ENCODE measurements at regions not wholly inside any gene's neighbourhood (a gene's known extent, or its start where the extent isn't known, plus 50 kb on each side); places are given as distances from the start of the nearest gene placed in this dataset.

DNA sequence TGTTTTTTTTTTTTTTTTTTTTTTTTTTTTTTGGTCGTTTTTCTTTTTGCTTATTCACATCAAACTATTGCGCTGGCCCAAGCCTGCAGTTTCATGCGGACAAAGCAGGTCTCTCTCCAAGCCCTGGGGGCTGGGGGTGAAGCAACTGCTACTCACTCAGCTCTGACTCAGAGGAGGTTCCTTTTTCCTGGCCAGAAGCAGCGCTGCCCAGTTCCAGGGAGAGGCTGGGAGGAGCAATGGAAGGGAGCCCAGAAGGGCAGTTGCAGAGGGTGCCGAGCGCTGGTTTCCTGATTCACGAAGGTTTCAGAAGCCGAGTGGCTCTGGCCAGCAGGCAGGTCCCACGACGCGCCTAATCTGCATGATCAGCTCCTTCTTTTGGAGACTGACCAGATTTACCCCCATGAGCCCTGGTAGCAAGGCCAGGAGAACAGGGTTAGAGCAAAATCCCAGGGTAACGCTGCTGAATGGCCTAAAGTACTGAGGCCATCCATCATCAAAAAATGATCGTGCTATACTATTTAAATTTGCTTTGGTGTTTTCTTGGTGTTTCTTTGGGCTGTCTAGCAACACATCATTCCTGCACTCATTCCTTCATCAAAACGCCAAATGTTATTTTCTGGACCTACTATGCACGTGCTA is 144.7 kb upstream of the SOX9 start:
- no peak overlapping the region for H3K4me3 ChIP-seq
- no peak overlapping the region for H3K9ac ChIP-seq
- H3K4me2 ChIP-seq, result no peak overlapping the region
- TF ChIP-seq Cebpa-rat (IDR thresholded peaks at IDR 0.05), result no peak
- no peaks in the 10 kb centered on the region for H3K27me3 ChIP-seq
- H3K9me3 ChIP-seq, result no peaks in the 10 kb centered on the region
- H3K4me1 ChIP-seq, result no peaks in the 10 kb centered on the region
- H3K36me3 ChIP-seq, result no peaks in the 10 kb centered on the region
- no peak overlapping the region for H3K27ac ChIP-seq
- no peaks in the 10 kb centered on the region for H4K20me1 ChIP-seq

DNA sequence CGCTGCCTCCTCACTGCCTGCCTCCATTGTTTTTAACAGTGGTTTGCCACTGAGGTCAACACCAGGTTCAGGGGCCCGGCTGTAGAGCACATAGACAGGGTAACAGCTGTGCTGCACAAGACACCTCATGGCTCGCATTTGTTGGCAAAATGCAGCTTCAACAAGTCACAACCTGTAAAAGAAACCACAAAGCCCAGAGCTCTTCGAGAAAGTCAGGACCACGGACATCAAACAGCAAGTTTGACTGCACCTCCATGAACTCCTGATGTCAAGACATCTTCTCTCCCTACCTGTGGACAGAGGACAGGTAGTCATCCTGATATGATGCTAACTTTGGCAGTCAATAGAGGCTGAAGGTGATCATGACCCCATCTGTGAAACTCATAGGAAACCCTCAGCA is 142.4 kb upstream of the SOX9 start:
- TF ChIP-seq Cebpa-rat (IDR thresholded peaks at IDR 0.05), result no peak
- no peaks in the 10 kb centered on the region for H3K9me3 ChIP-seq

DNA sequence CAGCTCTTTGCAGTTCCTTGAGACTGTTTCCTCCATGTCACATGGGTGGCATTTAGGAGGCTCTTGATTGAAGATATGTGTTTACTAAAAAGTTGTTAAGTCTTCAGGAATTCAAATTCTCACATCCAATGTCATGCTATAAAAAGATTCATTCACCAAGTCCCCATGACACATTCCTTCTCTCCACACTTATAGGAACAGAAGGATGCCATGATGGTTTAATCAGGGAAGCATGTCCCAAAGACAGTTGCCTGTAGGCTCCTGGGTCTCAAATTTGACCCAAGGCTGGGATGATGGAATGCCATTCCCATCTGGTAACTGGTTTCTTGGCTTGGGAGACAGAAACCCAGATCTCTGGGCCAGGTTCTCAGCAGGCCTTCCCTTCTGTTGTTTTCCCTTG is 140.6 kb upstream of the SOX9 start:
- H4K20me1 ChIP-seq, result no peaks in the 10 kb centered on the region
- no peak overlapping the region for H3K4me2 ChIP-seq
- H3K9ac ChIP-seq, result no peak overlapping the region
- H3K27ac ChIP-seq, result no peak overlapping the region
- no peak overlapping the region for H3K4me3 ChIP-seq
- no peaks in the 10 kb centered on the region for H3K36me3 ChIP-seq
- no peaks in the 10 kb centered on the region for H3K27me3 ChIP-seq
- no peaks in the 10 kb centered on the region for H3K4me1 ChIP-seq
- no peak for TF ChIP-seq Cebpa-rat (IDR thresholded peaks at IDR 0.05)
- no peaks in the 10 kb centered on the region for H3K9me3 ChIP-seq

More for the DNA sequence above, 142.4 kb upstream of the SOX9 start:
- Histone ChIP-seq H3K27ac (no peak overlapping the region), H3K4me2 (no peak overlapping the region), H3K27me3 (no peaks in the 10 kb centered on the region), H3K4me1 (no peaks in the 10 kb centered on the region), H3K4me3 (no peak overlapping the region), H4K20me1 (no peaks in the 10 kb centered on the region), H3K36me3 (no peaks in the 10 kb centered on the region), H3K9ac (no peak overlapping the region)

DNA sequence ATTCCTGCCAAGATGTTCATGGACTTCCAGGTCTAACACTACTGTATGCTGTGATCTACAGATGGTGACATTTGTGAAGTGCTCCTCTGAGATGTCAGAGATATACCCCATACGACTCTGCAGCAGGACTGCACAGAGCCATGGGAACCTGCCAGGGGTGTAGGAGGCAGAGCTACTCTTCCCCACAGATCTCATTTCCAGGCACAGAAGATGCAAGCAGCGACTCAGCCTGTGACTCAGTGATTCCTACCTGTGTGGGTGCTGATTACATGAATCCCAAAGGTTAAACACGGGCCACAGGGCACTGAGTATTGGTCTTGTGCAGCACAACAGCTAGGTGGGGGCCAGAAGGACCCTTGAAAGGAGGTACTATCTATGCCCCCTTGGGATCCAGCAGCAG is 137.0 kb upstream of the SOX9 start:
- H3K4me1 ChIP-seq, result 0 out of 2 replicates have a peak, but pooled peaks cover 5% of the 10 kb centered on the region
- H3K27ac ChIP-seq, result no peak overlapping the region
- no peaks in the 10 kb centered on the region for H3K36me3 ChIP-seq
- H4K20me1 ChIP-seq, result no peaks in the 10 kb centered on the region
- no peak overlapping the region for H3K4me3 ChIP-seq
- TF ChIP-seq Cebpa-rat (IDR thresholded peaks at IDR 0.05), result no peak
- H3K9ac ChIP-seq, result no peak overlapping the region
- H3K9me3 ChIP-seq, result no peaks in the 10 kb centered on the region
- no peaks in the 10 kb centered on the region for H3K27me3 ChIP-seq
- H3K4me2 ChIP-seq, result no peak overlapping the region

DNA sequence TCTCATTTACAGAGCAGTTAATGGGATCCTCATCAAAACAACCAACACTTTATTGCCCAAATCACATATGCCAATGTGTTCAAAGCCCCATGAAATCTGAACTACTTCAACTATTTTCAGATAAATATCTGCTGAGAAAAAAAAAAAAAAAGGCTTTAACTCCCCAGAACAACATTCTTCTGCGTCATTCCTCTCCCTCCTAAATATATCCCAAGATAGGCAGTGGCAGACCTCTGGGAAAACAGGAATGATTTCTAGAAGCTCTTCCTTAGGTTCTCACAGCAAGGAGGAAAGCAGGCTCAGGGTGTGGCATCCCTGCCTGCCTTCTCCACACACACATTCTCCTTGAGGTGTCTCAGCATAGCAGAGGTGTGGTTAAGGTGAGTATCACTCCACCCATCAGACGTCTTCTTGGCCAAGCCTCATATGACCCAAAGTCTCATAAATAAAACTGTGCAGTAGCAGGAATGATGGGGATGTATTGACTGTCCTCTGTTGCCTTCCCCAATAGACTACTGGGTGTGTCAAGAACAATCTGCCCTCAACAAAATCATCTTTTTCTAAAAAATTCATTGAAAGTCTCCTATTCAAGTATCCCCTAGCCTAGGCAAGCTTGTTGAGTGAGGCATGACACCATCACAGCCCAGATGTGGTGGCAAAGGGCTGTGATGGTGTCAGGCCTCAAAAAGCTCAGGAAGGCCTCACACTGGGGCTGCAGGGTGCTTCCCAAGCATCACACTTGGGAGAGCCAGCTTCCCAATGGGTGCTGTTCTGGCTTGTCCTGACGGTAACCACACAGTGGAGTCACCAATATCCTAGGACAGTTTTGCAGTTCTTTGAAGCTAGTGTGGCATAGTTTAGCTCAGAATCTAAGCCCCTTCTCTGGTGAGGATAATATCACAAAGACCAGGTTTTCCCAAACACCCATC is 135.4 kb upstream of the SOX9 start:
- no peaks in the 10 kb centered on the region for H3K36me3 ChIP-seq
- no peak overlapping the region for H3K4me3 ChIP-seq
- no peak overlapping the region for H3K4me2 ChIP-seq
- no peak overlapping the region for H3K27ac ChIP-seq
- no peaks in the 10 kb centered on the region for H3K27me3 ChIP-seq
- TF ChIP-seq Cebpa-rat (IDR thresholded peaks at IDR 0.05), result no peak
- H3K9ac ChIP-seq, result no peak overlapping the region
- 0 out of 2 replicates have a peak, but pooled peaks cover 5% of the 10 kb centered on the region for H3K4me1 ChIP-seq
- no peaks in the 10 kb centered on the region for H4K20me1 ChIP-seq
- H3K9me3 ChIP-seq, result no peaks in the 10 kb centered on the region

DNA sequence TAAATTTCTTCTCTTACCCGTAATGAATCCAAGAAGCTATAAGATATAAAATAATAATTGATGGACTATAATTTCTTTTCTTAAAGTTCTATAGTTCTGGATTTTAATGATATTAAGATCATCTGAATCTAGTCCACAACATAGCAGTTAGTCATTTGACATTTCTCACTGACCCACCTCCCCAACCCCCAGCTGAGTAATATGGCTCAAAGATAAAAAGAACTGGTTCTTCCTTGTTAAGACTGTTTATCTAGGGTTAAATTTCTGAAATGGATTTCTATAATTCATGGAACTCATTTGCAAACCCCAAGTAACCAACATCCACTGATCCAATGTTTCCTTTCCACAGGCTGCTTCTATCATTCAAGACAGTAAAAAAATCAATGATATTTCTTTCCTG is 133.9 kb upstream of the SOX9 start:
- Histone ChIP-seq H3K4me2 (no peak overlapping the region), H3K9me3 (no peaks in the 10 kb centered on the region), H3K4me1 (0 out of 2 replicates have a peak, but pooled peaks cover 5% of the 10 kb centered on the region), H3K9ac (no peak overlapping the region), H3K27me3 (no peaks in the 10 kb centered on the region), H4K20me1 (no peaks in the 10 kb centered on the region), H3K36me3 (no peaks in the 10 kb centered on the region), H3K4me3 (no peak overlapping the region), H3K27ac (no peak overlapping the region)
- no peak for TF ChIP-seq Cebpa-rat (IDR thresholded peaks at IDR 0.05)

DNA sequence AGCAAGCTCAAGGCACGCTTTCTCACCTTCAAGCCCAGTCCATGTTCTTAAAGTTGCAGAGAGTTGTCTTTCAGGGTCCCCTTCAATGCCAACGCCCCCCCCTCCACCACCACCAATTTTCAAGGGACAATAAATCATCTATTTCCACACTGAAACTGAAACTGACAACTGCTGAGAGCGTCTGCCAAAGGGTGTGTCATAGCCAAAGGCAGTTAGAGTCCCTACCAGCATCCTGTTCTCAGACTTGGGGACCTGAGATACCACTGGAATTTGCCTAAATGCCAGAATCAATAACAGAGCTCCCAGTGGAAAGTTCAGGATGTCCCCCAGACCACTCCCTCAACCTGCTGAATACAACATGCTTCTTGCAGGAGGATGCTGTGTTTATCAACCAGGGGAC is 133.2 kb upstream of the SOX9 start:
- H3K27me3 ChIP-seq, result no peaks in the 10 kb centered on the region
- no peaks in the 10 kb centered on the region for H3K9me3 ChIP-seq
- H3K36me3 ChIP-seq, result no peaks in the 10 kb centered on the region
- no peak overlapping the region for H3K9ac ChIP-seq
- TF ChIP-seq Cebpa-rat (IDR thresholded peaks at IDR 0.05), result no peak
- H3K4me1 ChIP-seq, result 0 out of 2 replicates have a peak, but pooled peaks cover 5% of the 10 kb centered on the region
- H4K20me1 ChIP-seq, result no peaks in the 10 kb centered on the region
- no peak overlapping the region for H3K27ac ChIP-seq
- H3K4me2 ChIP-seq, result 0 out of 2 replicates have a peak overlapping the region, but pooled peaks have one; percentile 3
- H3K4me3 ChIP-seq, result no peak overlapping the region

DNA sequence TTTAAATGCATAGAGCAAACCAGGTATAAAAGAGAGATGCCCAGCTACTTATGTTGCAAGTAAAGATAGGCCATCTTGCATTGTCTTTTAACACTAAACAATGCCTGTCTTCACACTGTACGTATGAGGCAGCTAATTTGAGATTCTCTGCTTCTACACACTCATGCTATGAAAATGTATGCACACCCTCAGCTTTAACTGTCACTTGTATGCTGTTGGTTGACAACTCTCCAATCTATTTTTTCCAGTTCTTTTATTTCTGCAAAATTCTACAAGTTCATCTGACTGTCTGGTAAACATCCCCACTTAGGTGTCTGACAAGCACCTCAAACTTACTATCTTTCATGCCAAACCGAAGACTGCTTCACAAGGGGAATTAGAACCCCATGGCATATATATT is 131.7 kb upstream of the SOX9 start:
- H3K27me3 ChIP-seq, result no peaks in the 10 kb centered on the region
- H3K4me1 ChIP-seq, result 0 out of 2 replicates have a peak, but pooled peaks cover 5% of the 10 kb centered on the region
- no peak overlapping the region for H3K9ac ChIP-seq
- no peaks in the 10 kb centered on the region for H3K36me3 ChIP-seq
- no peak for TF ChIP-seq Cebpa-rat (IDR thresholded peaks at IDR 0.05)
- H3K4me2 ChIP-seq, result no peak overlapping the region
- H3K4me3 ChIP-seq, result no peak overlapping the region
- no peaks in the 10 kb centered on the region for H3K9me3 ChIP-seq
- H4K20me1 ChIP-seq, result no peaks in the 10 kb centered on the region
- H3K27ac ChIP-seq, result no peak overlapping the region

DNA sequence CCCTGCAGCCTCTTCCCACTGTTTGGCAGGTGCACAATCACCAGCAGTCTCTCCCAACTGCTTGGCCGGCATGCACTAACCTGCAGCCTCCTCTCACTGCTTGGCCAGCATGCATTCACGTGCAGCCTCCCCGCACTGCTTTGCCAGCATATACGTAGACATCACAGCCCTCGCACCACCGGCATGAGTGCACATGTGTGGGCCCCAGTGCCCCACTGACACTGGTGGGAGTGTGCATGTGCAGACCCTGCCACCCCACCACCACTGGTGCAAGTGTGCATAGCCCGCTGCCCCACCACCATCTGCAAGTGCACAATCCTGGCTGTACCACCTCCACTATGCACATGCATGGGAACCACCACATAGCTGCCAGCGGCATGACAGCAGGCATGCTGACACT is 127.5 kb upstream of the SOX9 start:
- no peak for TF ChIP-seq Cebpa-rat (IDR thresholded peaks at IDR 0.05)
- H3K9ac ChIP-seq, result no peak overlapping the region
- no peak overlapping the region for H3K27ac ChIP-seq

DNA sequence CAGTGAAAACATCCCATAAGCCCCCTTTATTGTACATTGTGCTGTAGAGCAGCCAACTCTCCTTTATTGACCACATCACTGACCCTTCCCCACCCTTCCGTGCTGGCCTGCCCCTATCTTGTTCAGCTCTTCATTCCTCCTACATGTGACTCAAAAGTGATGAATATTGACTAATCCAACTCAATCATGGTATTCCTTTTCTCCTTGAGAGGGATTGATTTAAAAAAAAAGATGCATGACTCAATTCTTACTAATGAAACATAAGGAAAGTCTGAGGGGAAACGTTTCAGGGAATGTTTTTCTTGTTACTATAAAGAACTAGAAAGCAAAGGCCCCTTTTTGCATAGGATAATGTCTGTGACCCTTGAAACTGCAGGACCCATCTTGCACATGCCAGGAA is 125.2 kb upstream of the SOX9 start:
- Histone ChIP-seq H3K9ac (no peak overlapping the region), H3K36me3 (no peaks in the 10 kb centered on the region), H3K4me2 (no peak overlapping the region), H3K4me1 (no peaks in the 10 kb centered on the region), H3K4me3 (no peak overlapping the region), H3K27ac (no peak overlapping the region), H3K27me3 (no peaks in the 10 kb centered on the region), H4K20me1 (no peaks in the 10 kb centered on the region), H3K9me3 (no peaks in the 10 kb centered on the region)
- no peak for TF ChIP-seq Cebpa-rat (IDR thresholded peaks at IDR 0.05)

More for the DNA sequence above, 127.5 kb upstream of the SOX9 start:
- H3K4me3 ChIP-seq, result no peak overlapping the region
- H4K20me1 ChIP-seq, result no peaks in the 10 kb centered on the region
- no peaks in the 10 kb centered on the region for H3K27me3 ChIP-seq
- no peak overlapping the region for H3K4me2 ChIP-seq
- H3K36me3 ChIP-seq, result no peaks in the 10 kb centered on the region
- no peaks in the 10 kb centered on the region for H3K4me1 ChIP-seq
- no peaks in the 10 kb centered on the region for H3K9me3 ChIP-seq
